ENCODE measurements at regions not wholly inside any gene's neighbourhood (a gene's known extent, or its start where the extent isn't known, plus 50 kb on each side); places are given as distances from the start of the nearest gene placed in this dataset.

- ChIA-PET POLR2A (no interaction called here), CTCF (no interaction called here)
- Histone ChIP-seq H3K4me3 (ENCODE audit: low read length) (no peak overlapping the region), H3K4me1 (ENCODE audit: control insufficient read depth in 2 of 2, insufficient read depth in 2 of 2, low read length in 2 of 2) (no peaks in the 10 kb centered on the region), H3K27me3 (ENCODE audit: control insufficient read depth in 2 of 2, insufficient read depth in 2 of 2, low read length in 2 of 2) (no peaks in the 10 kb centered on the region), H3K27ac (ENCODE audit: low read depth, low read length) (no peak overlapping the region), H3K36me3 (ENCODE audit: control insufficient read depth in 2 of 3, insufficient read depth in 3 of 3, low read length in 3 of 3) (no peaks in the 10 kb centered on the region), H3K9me3 (ENCODE audit: control insufficient read depth in 2 of 3, low read length in 3 of 3) (no peaks in the 10 kb centered on the region)
- intact Hi-C loops (cut with micrococcal nuclease): no loop called here
- Mint-ChIP-seq H3K9me3 (no peaks in the 10 kb centered on the region), H3K27ac (no peak overlapping the region), H3K36me3 (no peaks in the 10 kb centered on the region), H3K4me1 (no peaks in the 10 kb centered on the region), H3K4me3 (no peak overlapping the region), H3K27me3 (peaks cover 0 to 8% (median 0%) of the 10 kb centered on the region in 5 donors)
- DNase-seq (no peak), ATAC-seq (no peak)
These were observed 110.1 kb downstream of the ZBTB18 start for GRCh38 chr1:244161236-244161510.

GRCh38 chr1:244162786-244163530 lies 111.9 kb downstream of the ZBTB18 start:
- H3K27me3 ChIP-seq (ENCODE audit: control insufficient read depth in 2 of 2, insufficient read depth in 2 of 2, low read length in 2 of 2): no peaks in the 10 kb centered on the region
- no peaks in the 10 kb centered on the region for H3K27me3 Mint-ChIP-seq
- DNase-seq (no peak), ATAC-seq (no peak)
- no peaks in the 10 kb centered on the region for H3K4me1 ChIP-seq (ENCODE audit: control insufficient read depth in 2 of 2, insufficient read depth in 2 of 2, low read length in 2 of 2)
- H3K9me3 Mint-ChIP-seq: no peaks in the 10 kb centered on the region
- H3K27ac Mint-ChIP-seq: no peak overlapping the region
- CTCF ChIA-PET: no interaction called here
- POLR2A ChIA-PET: interaction anchor here (0.7 kb wide), 1 partner anchor 721 kb away, joined by 3 read pairs; no protein-coding TSS in a partner anchor
- H3K36me3 Mint-ChIP-seq: no peaks in the 10 kb centered on the region
- H3K36me3 ChIP-seq (ENCODE audit: control insufficient read depth in 2 of 3, insufficient read depth in 3 of 3, low read length in 3 of 3): no peaks in the 10 kb centered on the region
- no peak overlapping the region for H3K4me3 Mint-ChIP-seq
- no peaks in the 10 kb centered on the region for H3K4me1 Mint-ChIP-seq
- no peak overlapping the region for H3K27ac ChIP-seq (ENCODE audit: low read depth, low read length)
- intact Hi-C loops (cut with micrococcal nuclease): no loop called here
- H3K9me3 ChIP-seq (ENCODE audit: control insufficient read depth in 2 of 3, low read length in 3 of 3): no peaks in the 10 kb centered on the region
- no peak overlapping the region for H3K4me3 ChIP-seq (ENCODE audit: low read length)

GRCh38 chr1:244163861-244164510 lies 112.9 kb downstream of the ZBTB18 start:
- no peak overlapping the region for H3K27ac Mint-ChIP-seq
- DNase-seq (no peak), ATAC-seq (no peak)
- Histone ChIP-seq H3K4me1 (ENCODE audit: control insufficient read depth in 2 of 2, insufficient read depth in 2 of 2, low read length in 2 of 2) (no peaks in the 10 kb centered on the region), H3K4me3 (ENCODE audit: low read length) (no peak overlapping the region), H3K36me3 (ENCODE audit: control insufficient read depth in 2 of 3, insufficient read depth in 3 of 3, low read length in 3 of 3) (no peaks in the 10 kb centered on the region), H3K27me3 (ENCODE audit: control insufficient read depth in 2 of 2, insufficient read depth in 2 of 2, low read length in 2 of 2) (no peaks in the 10 kb centered on the region), H3K9me3 (ENCODE audit: control insufficient read depth in 2 of 3, low read length in 3 of 3) (no peaks in the 10 kb centered on the region), H3K27ac (ENCODE audit: low read depth, low read length) (no peak overlapping the region)
- no peaks in the 10 kb centered on the region for H3K27me3 Mint-ChIP-seq
- CTCF ChIA-PET: no interaction called here
- no peaks in the 10 kb centered on the region for H3K4me1 Mint-ChIP-seq
- H3K36me3 Mint-ChIP-seq: no peaks in the 10 kb centered on the region
- intact Hi-C loops (cut with micrococcal nuclease): no loop called here
- POLR2A ChIA-PET: no interaction called here
- no peaks in the 10 kb centered on the region for H3K9me3 Mint-ChIP-seq
- no peak overlapping the region for H3K4me3 Mint-ChIP-seq

- ChIA-PET CTCF (no interaction called here), POLR2A (no interaction called here)
- H3K27me3 Mint-ChIP-seq: no peaks in the 10 kb centered on the region
- Histone ChIP-seq H3K27me3 (ENCODE audit: control insufficient read depth in 2 of 2, insufficient read depth in 2 of 2, low read length in 2 of 2) (no peaks in the 10 kb centered on the region), H3K9me3 (ENCODE audit: control insufficient read depth in 2 of 3, low read length in 3 of 3) (no peaks in the 10 kb centered on the region), H3K4me3 (ENCODE audit: low read length) (no peak overlapping the region), H3K27ac (ENCODE audit: low read depth, low read length) (no peak overlapping the region), H3K36me3 (ENCODE audit: control insufficient read depth in 2 of 3, insufficient read depth in 3 of 3, low read length in 3 of 3) (no peaks in the 10 kb centered on the region), H3K4me1 (ENCODE audit: control insufficient read depth in 2 of 2, insufficient read depth in 2 of 2, low read length in 2 of 2) (no peaks in the 10 kb centered on the region)
- intact Hi-C loops (cut with micrococcal nuclease): no loop called here
- ATAC-seq: no peak
- no peak for DNase-seq
- H3K9me3 Mint-ChIP-seq: no peaks in the 10 kb centered on the region
- H3K4me3 Mint-ChIP-seq: no peak overlapping the region
- H3K4me1 Mint-ChIP-seq: no peaks in the 10 kb centered on the region
- no peaks in the 10 kb centered on the region for H3K36me3 Mint-ChIP-seq
- H3K27ac Mint-ChIP-seq: no peak overlapping the region
These were observed 113.4 kb downstream of the ZBTB18 start for GRCh38 chr1:244164511-244164890.

- Mint-ChIP-seq H3K9me3 (no peaks in the 10 kb centered on the region), H3K4me1 (no peaks in the 10 kb centered on the region), H3K27ac (no peak overlapping the region), H3K36me3 (no peaks in the 10 kb centered on the region), H3K27me3 (no peaks in the 10 kb centered on the region), H3K4me3 (no peak overlapping the region)
- H3K27me3 ChIP-seq (ENCODE audit: control insufficient read depth in 2 of 2, insufficient read depth in 2 of 2, low read length in 2 of 2): no peaks in the 10 kb centered on the region
- no peak for ATAC-seq
- H3K9me3 ChIP-seq (ENCODE audit: control insufficient read depth in 2 of 3, low read length in 3 of 3): no peaks in the 10 kb centered on the region
- intact Hi-C loops (cut with micrococcal nuclease): no loop called here
- no peak overlapping the region for H3K4me3 ChIP-seq (ENCODE audit: low read length)
- CTCF ChIA-PET: no interaction called here
- POLR2A ChIA-PET: no interaction called here
- no peak for DNase-seq
- no peaks in the 10 kb centered on the region for H3K4me1 ChIP-seq (ENCODE audit: control insufficient read depth in 2 of 2, insufficient read depth in 2 of 2, low read length in 2 of 2)
- no peaks in the 10 kb centered on the region for H3K36me3 ChIP-seq (ENCODE audit: control insufficient read depth in 2 of 3, insufficient read depth in 3 of 3, low read length in 3 of 3)
- H3K27ac ChIP-seq (ENCODE audit: low read depth, low read length): no peak overlapping the region
These were observed 113.9 kb downstream of the ZBTB18 start for GRCh38 chr1:244165021-244165420.

- DNase-seq (no peak), ATAC-seq (no peak)
- Mint-ChIP-seq H3K4me3 (no peak overlapping the region), H3K27ac (no peak overlapping the region), H3K4me1 (no peaks in the 10 kb centered on the region), H3K36me3 (no peaks in the 10 kb centered on the region), H3K27me3 (no peaks in the 10 kb centered on the region), H3K9me3 (no peaks in the 10 kb centered on the region)
- Histone ChIP-seq H3K9me3 (ENCODE audit: control insufficient read depth in 2 of 3, low read length in 3 of 3) (no peaks in the 10 kb centered on the region), H3K4me3 (ENCODE audit: low read length) (no peak overlapping the region), H3K27ac (ENCODE audit: low read depth, low read length) (no peak overlapping the region), H3K4me1 (ENCODE audit: control insufficient read depth in 2 of 2, insufficient read depth in 2 of 2, low read length in 2 of 2) (no peaks in the 10 kb centered on the region), H3K36me3 (ENCODE audit: control insufficient read depth in 2 of 3, insufficient read depth in 3 of 3, low read length in 3 of 3) (no peaks in the 10 kb centered on the region), H3K27me3 (ENCODE audit: control insufficient read depth in 2 of 2, insufficient read depth in 2 of 2, low read length in 2 of 2) (no peaks in the 10 kb centered on the region)
- ChIA-PET POLR2A (no interaction called here), CTCF (no interaction called here)
- intact Hi-C loops (cut with micrococcal nuclease): no loop called here
These were observed 114.6 kb downstream of the ZBTB18 start for GRCh38 chr1:244165701-244166100.

- CTCF ChIA-PET: interaction anchor here (0.6 kb wide), 1 partner anchor 587 kb away, joined by 3 read pairs; no protein-coding TSS in a partner anchor
- intact Hi-C loops (cut with micrococcal nuclease): no loop called here
- H3K9me3 Mint-ChIP-seq: no peaks in the 10 kb centered on the region
- no peaks in the 10 kb centered on the region for H3K36me3 ChIP-seq (ENCODE audit: control insufficient read depth in 2 of 3, insufficient read depth in 3 of 3, low read length in 3 of 3)
- H3K36me3 Mint-ChIP-seq: no peaks in the 10 kb centered on the region
- no peaks in the 10 kb centered on the region for H3K4me1 ChIP-seq (ENCODE audit: control insufficient read depth in 2 of 2, insufficient read depth in 2 of 2, low read length in 2 of 2)
- ATAC-seq (no peak), DNase-seq (no peak)
- no peaks in the 10 kb centered on the region for H3K4me1 Mint-ChIP-seq
- no peaks in the 10 kb centered on the region for H3K9me3 ChIP-seq (ENCODE audit: control insufficient read depth in 2 of 3, low read length in 3 of 3)
- peaks cover 0 to 2% (median 0%) of the 10 kb centered on the region in 5 donors for H3K27me3 Mint-ChIP-seq
- POLR2A ChIA-PET: no interaction called here
- H3K4me3 Mint-ChIP-seq: no peak overlapping the region
- H3K4me3 ChIP-seq (ENCODE audit: low read length): no peak overlapping the region
- H3K27me3 ChIP-seq (ENCODE audit: control insufficient read depth in 2 of 2, insufficient read depth in 2 of 2, low read length in 2 of 2): no peaks in the 10 kb centered on the region
- no peak overlapping the region for H3K27ac ChIP-seq (ENCODE audit: low read depth, low read length)
- no peak overlapping the region for H3K27ac Mint-ChIP-seq
These were observed 120.3 kb downstream of the ZBTB18 start for GRCh38 chr1:244171241-244171985.
